ENCODE measurements at regions not wholly inside any gene's neighbourhood (a gene's known extent, or its start where the extent isn't known, plus 50 kb on each side); places are given as distances from the start of the nearest gene placed in this dataset.

- Mint-ChIP-seq H3K27ac (no peak overlapping the region), H3K4me1 (ENCODE audit: low read depth) (no peaks in the 10 kb centered on the region), H3K4me3 (no peak overlapping the region), H3K9me3 (peaks cover 3% of the 10 kb centered on the region), H3K36me3 (ENCODE audit: low read depth) (peaks cover 3% of the 10 kb centered on the region), H3K27me3 (peaks cover 25% of the 10 kb centered on the region)
Measured at GRCh38 chr6:105609375-105609991, 206.6 kb upstream of the PREP start.

- Mint-ChIP-seq H3K27ac (no peak overlapping the region), H3K4me1 (ENCODE audit: low read depth) (no peaks in the 10 kb centered on the region), H3K9me3 (no peaks in the 10 kb centered on the region), H3K36me3 (ENCODE audit: low read depth) (no peaks in the 10 kb centered on the region), H3K27me3 (peaks cover 25% of the 10 kb centered on the region), H3K4me3 (no peak overlapping the region)
Measured at GRCh38 chr6:105608711-105609374, 206.0 kb upstream of the PREP start.

DNA sequence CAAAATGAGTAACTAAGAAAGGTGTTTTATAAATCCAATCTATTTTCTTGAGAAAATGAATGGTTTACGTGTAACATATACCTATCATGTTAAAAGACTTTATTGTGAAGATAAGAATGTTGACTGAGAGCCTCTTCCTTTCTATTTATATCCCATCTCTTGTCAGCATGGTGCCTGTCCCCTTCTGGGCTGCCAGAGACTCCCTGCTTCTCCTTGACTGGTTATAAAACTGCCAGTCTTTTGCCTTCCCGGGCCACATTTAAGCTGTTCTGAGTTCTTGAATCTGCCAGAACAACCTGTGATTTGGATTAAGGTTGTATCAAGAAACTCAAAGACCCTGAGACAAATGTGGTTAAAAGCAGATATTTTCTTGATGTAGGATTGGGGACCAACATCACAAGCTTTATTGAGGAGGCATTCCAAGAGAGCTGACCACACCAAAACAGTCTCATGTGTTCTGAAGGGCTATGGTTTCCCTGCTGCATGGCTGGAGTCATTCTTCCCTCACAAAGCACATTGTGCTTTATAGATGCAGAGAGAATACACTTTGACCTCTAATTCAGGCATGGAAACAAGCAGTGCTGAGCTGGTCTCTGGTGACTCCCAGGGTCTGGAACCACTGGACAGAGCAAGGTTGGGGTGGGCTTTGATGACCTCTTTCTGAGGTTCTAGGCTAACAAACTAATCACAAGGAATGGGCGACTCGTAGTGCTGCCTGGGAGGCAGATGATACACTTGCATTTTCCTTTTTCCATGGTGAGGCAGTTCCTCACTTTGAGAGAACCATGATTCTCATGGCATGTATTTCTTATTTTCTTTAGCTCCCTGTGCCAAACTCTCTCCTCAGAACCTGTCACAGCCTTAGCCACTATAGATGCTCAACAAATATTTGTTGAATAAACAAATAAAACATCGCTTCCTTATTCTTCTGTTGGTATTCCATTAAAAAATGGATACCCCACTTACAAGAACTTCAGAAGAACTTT is 205.0 kb upstream of the PREP start:
- Mint-ChIP-seq H3K36me3 (ENCODE audit: low read depth) (no peaks in the 10 kb centered on the region), H3K27ac (no peak overlapping the region), H3K4me3 (no peak overlapping the region), H3K4me1 (ENCODE audit: low read depth) (no peaks in the 10 kb centered on the region), H3K9me3 (no peaks in the 10 kb centered on the region), H3K27me3 (peaks cover 25% of the 10 kb centered on the region)

DNA sequence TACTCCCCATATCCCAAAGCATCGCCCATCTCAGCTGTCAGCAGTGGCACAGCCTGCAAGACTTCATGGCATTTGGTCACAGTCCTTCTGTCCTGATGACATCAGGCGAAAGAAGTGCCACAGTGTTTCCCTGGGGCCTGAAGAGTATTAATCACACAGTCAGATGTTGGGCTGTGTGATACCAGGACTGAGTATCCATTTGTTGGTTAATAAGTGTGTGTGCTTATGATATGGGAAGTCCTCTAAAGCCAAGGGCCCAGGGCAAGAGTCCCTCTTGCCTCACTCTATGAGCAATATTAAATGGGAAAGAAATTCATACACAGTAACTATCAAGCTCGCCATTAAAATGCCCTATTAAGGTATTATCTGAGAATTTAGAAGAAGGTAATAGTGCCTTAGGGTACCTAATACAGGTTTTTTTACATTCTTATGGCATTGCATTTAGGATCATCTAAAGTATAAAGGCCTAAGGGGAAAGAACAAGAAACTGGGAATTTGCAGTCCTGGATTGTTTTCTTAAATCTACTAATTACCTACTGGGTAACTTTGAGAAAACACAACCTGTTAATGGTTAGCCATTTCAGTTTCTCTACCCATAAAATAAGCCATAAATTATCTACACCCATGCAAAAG is 204.1 kb upstream of the PREP start:
- Mint-ChIP-seq H3K4me3 (no peak overlapping the region), H3K4me1 (ENCODE audit: low read depth) (peaks cover under 1% of the 10 kb centered on the region), H3K36me3 (ENCODE audit: low read depth) (no peaks in the 10 kb centered on the region), H3K27ac (no peak overlapping the region), H3K9me3 (no peaks in the 10 kb centered on the region), H3K27me3 (peaks cover 17% of the 10 kb centered on the region)

DNA sequence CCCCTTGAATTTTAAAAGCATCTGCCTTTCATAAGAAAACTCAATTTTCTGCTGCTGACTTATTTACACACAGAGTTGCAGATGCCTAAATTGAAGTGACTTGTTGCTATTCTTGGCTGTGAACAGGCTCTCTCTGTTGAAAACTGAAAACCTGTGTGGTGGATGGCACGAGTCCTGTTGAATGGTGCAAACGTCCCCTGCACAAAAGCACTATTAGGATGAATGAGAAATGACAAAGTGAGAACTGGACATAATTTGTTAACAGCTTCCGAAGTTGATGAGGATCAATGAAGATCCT is 201.7 kb upstream of the PREP start:
- Mint-ChIP-seq H3K4me1 (ENCODE audit: low read depth) (peaks cover 20% of the 10 kb centered on the region), H3K36me3 (ENCODE audit: low read depth) (no peaks in the 10 kb centered on the region), H3K9me3 (no peaks in the 10 kb centered on the region), H3K27ac (no peak overlapping the region), H3K4me3 (no peak overlapping the region), H3K27me3 (peaks cover 21% of the 10 kb centered on the region)

DNA sequence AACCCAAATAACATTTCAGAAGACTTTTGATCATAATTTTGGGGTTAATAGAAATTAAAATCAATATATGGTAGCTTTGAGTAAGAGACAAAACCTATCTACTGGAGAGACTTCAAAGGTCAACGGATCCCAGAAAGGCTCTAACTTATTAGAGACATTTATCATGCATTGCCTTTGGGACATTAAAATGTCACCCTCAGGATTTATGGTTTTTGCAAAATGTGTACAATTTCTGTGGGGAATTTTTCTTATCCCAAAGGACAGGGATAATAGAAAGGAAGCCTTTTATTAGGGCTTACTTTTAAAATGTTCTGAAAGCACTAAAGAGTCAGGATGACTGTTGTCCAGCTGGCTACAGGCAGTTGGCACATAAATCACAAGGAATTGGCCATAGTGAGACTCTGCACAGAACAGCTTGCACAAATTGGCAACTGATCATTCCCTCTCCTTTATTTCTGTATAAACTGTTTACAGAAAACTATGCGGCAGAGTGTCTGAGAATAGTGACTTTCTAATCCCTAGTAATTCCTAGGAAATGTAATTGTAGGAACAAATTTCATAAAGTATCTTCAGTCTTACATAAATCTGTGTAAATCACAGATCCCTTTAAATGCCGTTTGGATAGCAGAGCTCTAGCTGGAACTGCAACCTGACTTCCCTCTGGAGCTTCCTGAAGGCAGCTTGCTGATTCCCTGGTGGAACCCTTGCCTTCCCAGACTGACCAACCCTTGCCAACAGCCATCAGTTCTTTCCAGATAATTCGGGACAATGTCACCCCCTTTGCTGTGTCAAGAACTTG is 201.1 kb upstream of the PREP start:
- Mint-ChIP-seq H3K27ac (no peak overlapping the region), H3K9me3 (no peaks in the 10 kb centered on the region)

DNA sequence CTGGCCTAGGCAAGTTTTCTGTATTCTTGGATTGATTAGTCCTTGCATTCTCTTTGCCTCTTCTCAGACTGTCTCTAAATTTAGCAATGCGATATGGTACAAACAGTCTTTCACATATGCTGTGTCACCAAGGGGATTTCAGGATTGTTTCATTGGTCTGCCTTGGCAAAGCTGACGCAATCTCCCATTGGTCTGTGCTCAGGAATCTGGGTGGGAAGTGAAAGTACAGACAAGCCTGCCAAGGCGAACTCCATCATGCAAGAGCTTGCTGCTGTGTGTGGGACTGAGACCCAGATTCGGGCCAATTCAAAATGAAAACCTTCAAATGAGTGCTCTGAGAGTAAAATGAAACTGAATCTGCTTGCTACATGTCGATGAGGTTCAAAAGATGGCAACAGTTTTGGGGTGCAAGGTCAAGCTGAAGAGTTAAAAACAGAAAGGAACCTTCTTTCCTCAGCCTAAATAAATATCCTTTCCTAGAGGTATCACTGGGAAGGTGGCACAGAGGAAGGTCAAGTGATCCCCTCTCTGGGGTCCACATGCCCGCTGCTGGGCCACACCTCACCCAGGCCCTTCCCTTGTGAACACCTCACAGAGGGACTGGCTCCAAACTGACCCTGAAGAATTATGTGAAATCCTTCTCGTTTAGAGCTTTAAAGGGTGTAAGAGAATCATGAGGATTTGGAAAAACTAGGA is 198.8 kb upstream of the PREP start:
- H3K27ac Mint-ChIP-seq: peak overlapping the region; percentile 77
- peak overlapping the region; percentile 8 for H3K4me3 Mint-ChIP-seq

More for the DNA sequence above, 201.1 kb upstream of the PREP start:
- no peak overlapping the region for H3K4me3 Mint-ChIP-seq
- no peaks in the 10 kb centered on the region for H3K36me3 Mint-ChIP-seq (ENCODE audit: low read depth)
- H3K4me1 Mint-ChIP-seq (ENCODE audit: low read depth): peaks cover 20% of the 10 kb centered on the region
- peaks cover 15% of the 10 kb centered on the region for H3K27me3 Mint-ChIP-seq

DNA sequence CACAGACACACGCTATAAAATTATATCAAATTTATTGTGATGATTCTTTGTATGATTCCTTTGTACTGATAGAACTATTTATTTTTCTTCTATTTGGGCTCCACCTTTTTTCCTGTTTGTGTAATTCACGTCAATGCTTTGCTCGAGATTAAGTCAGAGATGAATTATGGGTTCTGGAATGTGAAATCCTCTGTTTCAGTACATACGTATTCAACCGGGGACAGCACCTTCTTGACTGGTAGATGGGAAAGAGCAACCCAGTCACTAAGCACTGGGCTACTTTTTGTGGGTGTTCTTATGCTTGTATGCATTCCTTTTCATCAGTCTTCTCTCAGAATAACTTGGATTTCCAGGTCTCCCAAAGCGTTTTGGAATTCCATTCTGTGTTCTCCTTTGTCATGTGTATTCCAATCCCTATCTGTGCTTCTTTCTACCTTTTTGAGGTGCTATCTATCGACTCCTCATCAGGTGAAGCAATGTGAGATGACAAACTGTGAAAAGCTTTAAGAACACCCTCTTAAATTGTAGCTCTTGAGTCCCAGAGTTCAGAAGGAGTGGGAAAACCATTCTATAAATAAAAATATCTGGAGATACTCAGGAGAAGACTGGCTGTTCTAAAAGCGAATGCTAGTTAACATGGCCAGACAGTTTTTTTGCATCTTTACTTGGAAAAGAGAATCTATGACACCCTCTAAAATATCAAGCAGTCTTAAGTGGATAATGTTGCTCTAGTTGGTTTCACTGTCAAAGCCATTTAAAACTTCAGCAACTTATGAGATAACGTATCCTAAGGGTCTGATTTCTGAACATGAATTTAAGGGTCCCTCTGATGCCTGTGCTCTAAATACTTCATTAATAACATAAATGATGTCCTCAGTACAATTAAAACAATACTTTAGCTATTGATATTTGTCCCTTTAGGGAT is 197.7 kb upstream of the PREP start:
- Mint-ChIP-seq H3K27ac (peak overlapping the region; percentile 77), H3K4me3 (no peak overlapping the region), H3K9me3 (peaks cover 5% of the 10 kb centered on the region), H3K27me3 (peaks cover 13% of the 10 kb centered on the region), H3K4me1 (ENCODE audit: low read depth) (peaks cover 20% of the 10 kb centered on the region), H3K36me3 (ENCODE audit: low read depth) (no peaks in the 10 kb centered on the region)

More for the DNA sequence above, 198.8 kb upstream of the PREP start:
- Mint-ChIP-seq H3K9me3 (peaks cover 5% of the 10 kb centered on the region), H3K36me3 (ENCODE audit: low read depth) (no peaks in the 10 kb centered on the region), H3K4me1 (ENCODE audit: low read depth) (peaks cover 20% of the 10 kb centered on the region), H3K27me3 (peaks cover 13% of the 10 kb centered on the region)

DNA sequence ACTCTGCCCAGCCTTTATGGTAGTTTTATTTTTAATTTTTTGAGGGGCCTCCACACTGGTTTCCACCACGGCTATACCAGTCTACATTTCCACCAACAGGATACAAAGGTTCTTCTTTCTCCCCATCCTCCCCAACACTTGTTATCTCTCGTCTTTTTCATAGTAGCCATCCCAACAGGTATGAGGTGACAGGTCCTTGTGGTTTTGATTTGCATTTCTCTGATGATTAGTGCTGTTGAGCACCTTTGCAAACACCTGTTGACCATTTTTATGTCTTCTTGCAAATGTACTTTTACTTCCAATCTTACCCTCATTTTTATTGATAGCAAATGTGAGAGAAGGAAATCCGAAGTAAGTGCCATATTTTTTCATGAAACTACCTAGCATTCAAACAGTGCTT is 195.4 kb upstream of the PREP start:
- no peak overlapping the region for H3K4me3 Mint-ChIP-seq
- peaks cover 20% of the 10 kb centered on the region for H3K4me1 Mint-ChIP-seq (ENCODE audit: low read depth)
- no peak overlapping the region for H3K27ac Mint-ChIP-seq
- H3K36me3 Mint-ChIP-seq (ENCODE audit: low read depth): no peaks in the 10 kb centered on the region
- peaks cover 9% of the 10 kb centered on the region for H3K27me3 Mint-ChIP-seq
- peaks cover 5% of the 10 kb centered on the region for H3K9me3 Mint-ChIP-seq

- no peak overlapping the region for H3K27ac Mint-ChIP-seq
- peaks cover 5% of the 10 kb centered on the region for H3K9me3 Mint-ChIP-seq
- H3K36me3 Mint-ChIP-seq (ENCODE audit: low read depth): no peaks in the 10 kb centered on the region
- H3K4me3 Mint-ChIP-seq: no peak overlapping the region
- peaks cover 9% of the 10 kb centered on the region for H3K27me3 Mint-ChIP-seq
- peaks cover 18% of the 10 kb centered on the region for H3K4me1 Mint-ChIP-seq (ENCODE audit: low read depth)
Measured at GRCh38 chr6:105596284-105596755, 193.4 kb upstream of the PREP start.

DNA sequence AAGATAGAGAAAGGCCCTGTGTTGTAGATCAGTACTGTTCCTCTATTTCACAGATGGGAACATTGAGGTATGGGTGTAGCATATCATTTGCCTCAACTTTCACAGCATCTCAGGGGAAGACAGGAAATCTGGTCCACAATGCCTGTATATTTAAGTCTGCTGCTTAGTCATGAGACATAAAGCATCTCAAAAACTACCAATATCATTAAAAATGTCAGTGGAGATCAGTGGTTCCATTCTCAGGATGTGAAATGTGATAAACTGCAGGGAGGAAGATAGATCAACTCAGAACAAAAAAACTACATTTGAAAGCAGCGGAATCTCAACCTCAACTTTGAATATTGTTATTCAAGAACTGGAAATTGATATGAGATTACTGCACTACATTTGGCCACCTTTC is 192.9 kb upstream of the PREP start:
- no peaks in the 10 kb centered on the region for H3K36me3 Mint-ChIP-seq (ENCODE audit: low read depth)
- no peak overlapping the region for H3K4me3 Mint-ChIP-seq
- peaks cover 20% of the 10 kb centered on the region for H3K4me1 Mint-ChIP-seq (ENCODE audit: low read depth)
- H3K9me3 Mint-ChIP-seq: peaks cover 5% of the 10 kb centered on the region
- H3K27ac Mint-ChIP-seq: no peak overlapping the region
- H3K27me3 Mint-ChIP-seq: peaks cover 9% of the 10 kb centered on the region

DNA sequence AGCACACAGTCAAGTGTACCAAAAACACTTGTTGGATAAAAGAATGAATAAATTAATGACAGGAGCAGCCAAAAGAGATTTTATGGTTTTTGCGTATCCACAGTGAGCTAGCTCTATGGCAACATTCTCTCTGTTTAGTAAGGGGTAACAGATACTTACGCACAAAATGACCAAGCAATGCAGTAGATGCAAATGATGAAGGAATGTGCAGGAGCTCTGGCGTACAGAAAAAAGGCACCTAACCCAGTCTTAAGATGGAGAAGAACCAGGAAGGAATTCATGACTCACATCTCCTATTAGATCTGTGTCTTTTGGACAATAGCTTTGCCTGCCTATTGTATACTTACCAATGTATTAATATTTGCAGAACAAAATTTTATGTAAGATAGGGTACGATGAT is 191.9 kb upstream of the PREP start:
- Mint-ChIP-seq H3K36me3 (ENCODE audit: low read depth) (no peaks in the 10 kb centered on the region), H3K4me3 (no peak overlapping the region), H3K27ac (no peak overlapping the region), H3K4me1 (ENCODE audit: low read depth) (peaks cover 12% of the 10 kb centered on the region), H3K27me3 (peaks cover 3% of the 10 kb centered on the region), H3K9me3 (peaks cover 5% of the 10 kb centered on the region)

All from stimulated activated naive CD8-positive, alpha-beta T cell treated with anti-CD3 and anti-CD28 coated beads, Interleukin-15, Interleukin-2, amounts not matched to agents 100 ng/mL and 50 ng/mL, for 24 hours (primary cell).